ENCODE measurements at regions not wholly inside any gene's neighbourhood (a gene's known extent, or its start where the extent isn't known, plus 50 kb on each side); places are given as distances from the start of the nearest gene placed in this dataset.

DNA sequence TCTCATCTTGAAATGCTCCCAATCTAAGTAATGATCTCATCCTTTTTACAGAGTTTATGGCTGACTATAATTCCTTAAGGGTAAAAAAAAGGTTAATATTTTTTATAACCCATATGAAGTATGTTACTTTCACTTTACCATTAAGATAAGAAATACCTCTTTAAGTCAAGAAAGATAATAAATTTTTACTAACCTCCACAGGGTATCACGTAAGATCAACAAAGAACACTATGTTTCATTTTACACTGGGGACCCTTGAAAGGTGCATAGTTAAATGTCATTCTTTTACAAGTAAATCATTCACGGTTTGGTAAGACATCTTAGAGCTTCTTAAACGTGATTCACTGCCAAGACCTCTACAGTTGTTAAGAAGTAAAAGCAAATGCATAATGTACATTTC is 472.7 kb upstream of the CDH9 start:
- TF ChIP-seq ZFP3 (CRISPR knock-in tag; IDR thresholded peaks at IDR 0.05) = no peak
- TF ChIP-seq RARB (CRISPR knock-in tag; IDR thresholded peaks at IDR 0.05) = no peak
- TF ChIP-seq SNAI2 (CRISPR knock-in tag; IDR thresholded peaks at IDR 0.05) = no peak

All from SK-N-SH treated with all-trans-retinoic acid at 6 μM for 48 hours (cell line).